ENCODE measurements at regions not wholly inside any gene's neighbourhood (a gene's known extent, or its start where the extent isn't known, plus 50 kb on each side); places are given as distances from the start of the nearest gene placed in this dataset.

- no peak for DNase-seq (ENCODE audit: low read depth, low spot score)
These were observed 74.3 kb downstream of the ANKRD7 start for GRCh38 chr7:118298771-118299170.

GRCh38 chr7:118300177-118300576, 75.7 kb downstream of the ANKRD7 start:
- DNase-seq (ENCODE audit: low read depth, low spot score) = no peak

- DNase-seq (ENCODE audit: low read depth, low spot score) = no peak
These were observed 79.6 kb downstream of the ANKRD7 start for GRCh38 chr7:118304100-118304499.

- no peak for DNase-seq (ENCODE audit: low read depth, low spot score)
These were observed 81.2 kb downstream of the ANKRD7 start for GRCh38 chr7:118305671-118306070.

GRCh38 chr7:118306771-118307170, 82.3 kb downstream of the ANKRD7 start:
- no peak for DNase-seq (ENCODE audit: low read depth, low spot score)

- no peak for DNase-seq (ENCODE audit: low read depth, low spot score)
These were observed 86.8 kb downstream of the ANKRD7 start for GRCh38 chr7:118311121-118311836.

GRCh38 chr7:118312051-118312450, 87.5 kb downstream of the ANKRD7 start:
- DNase-seq (ENCODE audit: low read depth, low spot score) = no peak

GRCh38 chr7:118312966-118313365, 88.5 kb downstream of the ANKRD7 start:
- DNase-seq (ENCODE audit: low read depth, low spot score) = no peak

- no peak for DNase-seq (ENCODE audit: low read depth, low spot score)
These were observed 100.4 kb downstream of the ANKRD7 start for GRCh38 chr7:118324790-118325449.

- no peak for DNase-seq (ENCODE audit: low read depth, low spot score)
These were observed 100.9 kb downstream of the ANKRD7 start for GRCh38 chr7:118325450-118325808.

- DNase-seq (ENCODE audit: low read depth, low spot score) = no peak
These were observed 102.7 kb downstream of the ANKRD7 start for GRCh38 chr7:118327174-118327573.

GRCh38 chr7:118328505-118329211, 104.2 kb downstream of the ANKRD7 start:
- DNase-seq (ENCODE audit: low read depth, low spot score) = no peak

- no peak for DNase-seq (ENCODE audit: low read depth, low spot score)
These were observed 105.9 kb downstream of the ANKRD7 start for GRCh38 chr7:118330388-118330787.

- DNase-seq (ENCODE audit: low read depth, low spot score) = no peak
These were observed 122.2 kb downstream of the ANKRD7 start for GRCh38 chr7:118346748-118347147.

- DNase-seq (ENCODE audit: low read depth, low spot score) = no peak
These were observed 125.1 kb downstream of the ANKRD7 start for GRCh38 chr7:118349604-118350003.

GRCh38 chr7:118350260-118350659, 125.8 kb downstream of the ANKRD7 start:
- DNase-seq (ENCODE audit: low read depth, low spot score) = no peak

- no peak for DNase-seq (ENCODE audit: low read depth, low spot score)
These were observed 128.5 kb downstream of the ANKRD7 start for GRCh38 chr7:118352867-118353453.

- no peak for DNase-seq (ENCODE audit: low read depth, low spot score)
These were observed 141.9 kb downstream of the ANKRD7 start for GRCh38 chr7:118366363-118366762.

GRCh38 chr7:118368958-118369357, 144.5 kb downstream of the ANKRD7 start:
- DNase-seq (ENCODE audit: low read depth, low spot score) = no peak

- DNase-seq (ENCODE audit: low read depth, low spot score) = no peak
These were observed 145.5 kb downstream of the ANKRD7 start for GRCh38 chr7:118369987-118370386.

GRCh38 chr7:118372530-118372929, 148.0 kb downstream of the ANKRD7 start:
- no peak for DNase-seq (ENCODE audit: low read depth, low spot score)

GRCh38 chr7:118389629-118390028, 165.1 kb downstream of the ANKRD7 start:
- DNase-seq (ENCODE audit: low read depth, low spot score) = no peak
